ENCODE measurements at regions not wholly inside any gene's neighbourhood (a gene's known extent, or its start where the extent isn't known, plus 50 kb on each side); places are given as distances from the start of the nearest gene placed in this dataset.

- H3K27me3 ChIP-seq (ENCODE audit: control insufficient read depth in 1 of 2, insufficient read depth in 2 of 2, low read length in 2 of 2) = peaks cover 0 to 3% of the 10 kb centered on the region in 2 donors
- WGBS, 2 donors = 73 to 74% methylated on average over 6 of the region's 6 CpGs
- no peak overlapping the region for H3K27ac ChIP-seq (ENCODE audit: low read depth in 2 of 2, low read length in 1 of 2)
- no peak overlapping the region for H3K4me3 ChIP-seq (ENCODE audit: low read depth in 1 of 2, low read length in 2 of 2)
- H3K36me3 ChIP-seq (ENCODE audit: control insufficient read depth in 2 of 2, insufficient read depth in 2 of 2, low read length in 1 of 2) = peaks cover 0 to 3% of the 10 kb centered on the region in 2 donors
- H3K4me1 ChIP-seq (ENCODE audit: control insufficient read depth in 2 of 2, insufficient read depth in 2 of 2, low read length in 1 of 2) = no peaks in the 10 kb centered on the region
- H3K9me3 ChIP-seq (ENCODE audit: control insufficient read depth in 2 of 2, insufficient read depth in 1 of 2, low read depth in 1 of 2, low read length in 1 of 2) = no peaks in the 10 kb centered on the region
Measured at GRCh38 chr2:176526995-176527901, 258.0 kb downstream of the MTX2 start.

- H3K4me3 ChIP-seq (ENCODE audit: low read depth in 1 of 2, low read length in 2 of 2) = no peak overlapping the region
- H3K9me3 ChIP-seq (ENCODE audit: control insufficient read depth in 2 of 2, insufficient read depth in 1 of 2, low read depth in 1 of 2, low read length in 1 of 2) = no peaks in the 10 kb centered on the region
- no peak overlapping the region for H3K27ac ChIP-seq (ENCODE audit: low read depth in 2 of 2, low read length in 1 of 2)
- H3K36me3 ChIP-seq (ENCODE audit: control insufficient read depth in 2 of 2, insufficient read depth in 2 of 2, low read length in 1 of 2) = peaks cover 0 to 3% of the 10 kb centered on the region in 2 donors
- WGBS, 2 donors = 88 to 93% methylated on average over 4 of the region's 4 CpGs
- H3K27me3 ChIP-seq (ENCODE audit: control insufficient read depth in 1 of 2, insufficient read depth in 2 of 2, low read length in 2 of 2) = peaks cover 0 to 3% of the 10 kb centered on the region in 2 donors
- H3K4me1 ChIP-seq (ENCODE audit: control insufficient read depth in 2 of 2, insufficient read depth in 2 of 2, low read length in 1 of 2) = peaks cover 0 to 3% of the 10 kb centered on the region in 2 donors
Measured at GRCh38 chr2:176531608-176532007, 262.4 kb downstream of the MTX2 start.

- Histone ChIP-seq H3K27me3 (ENCODE audit: control insufficient read depth in 1 of 2, insufficient read depth in 2 of 2, low read length in 2 of 2) (no peaks in the 10 kb centered on the region), H3K9me3 (ENCODE audit: control insufficient read depth in 2 of 2, insufficient read depth in 1 of 2, low read depth in 1 of 2, low read length in 1 of 2) (no peaks in the 10 kb centered on the region), H3K27ac (ENCODE audit: low read depth in 2 of 2, low read length in 1 of 2) (no peak overlapping the region), H3K4me1 (ENCODE audit: control insufficient read depth in 2 of 2, insufficient read depth in 2 of 2, low read length in 1 of 2) (peaks cover 0 to 3% of the 10 kb centered on the region in 2 donors), H3K4me3 (ENCODE audit: low read depth in 1 of 2, low read length in 2 of 2) (no peak overlapping the region), H3K36me3 (ENCODE audit: control insufficient read depth in 2 of 2, insufficient read depth in 2 of 2, low read length in 1 of 2) (peaks cover 0 to 3% of the 10 kb centered on the region in 2 donors)
- WGBS, 2 donors = 69 to 81% methylated on average over 4 of the region's 4 CpGs
Measured at GRCh38 chr2:176533505-176534193, 264.4 kb downstream of the MTX2 start.

GRCh38 chr2:176534798-176535466, 265.7 kb downstream of the MTX2 start:
- Histone ChIP-seq H3K9me3 (ENCODE audit: control insufficient read depth in 2 of 2, insufficient read depth in 1 of 2, low read depth in 1 of 2, low read length in 1 of 2) (no peaks in the 10 kb centered on the region), H3K27ac (ENCODE audit: low read depth in 2 of 2, low read length in 1 of 2) (peak overlapping the region; percentile 71 to 79), H3K4me1 (ENCODE audit: control insufficient read depth in 2 of 2, insufficient read depth in 2 of 2, low read length in 1 of 2) (peaks cover 0 to 5% of the 10 kb centered on the region in 2 donors), H3K27me3 (ENCODE audit: control insufficient read depth in 1 of 2, insufficient read depth in 2 of 2, low read length in 2 of 2) (no peaks in the 10 kb centered on the region), H3K36me3 (ENCODE audit: control insufficient read depth in 2 of 2, insufficient read depth in 2 of 2, low read length in 1 of 2) (no peaks in the 10 kb centered on the region), H3K4me3 (ENCODE audit: low read depth in 1 of 2, low read length in 2 of 2) (no peak overlapping the region)
- WGBS, 2 donors = 45 to 56% methylated on average over 9 of the region's 9 CpGs

GRCh38 chr2:176535467-176536113, 266.3 kb downstream of the MTX2 start:
- 46 to 58% methylated on average over 5 of the region's 5 CpGs for WGBS, 2 donors
- Histone ChIP-seq H3K4me3 (ENCODE audit: low read depth in 1 of 2, low read length in 2 of 2) (no peak overlapping the region), H3K27ac (ENCODE audit: low read depth in 2 of 2, low read length in 1 of 2) (peak overlapping the region; percentile 71 to 79), H3K9me3 (ENCODE audit: control insufficient read depth in 2 of 2, insufficient read depth in 1 of 2, low read depth in 1 of 2, low read length in 1 of 2) (no peaks in the 10 kb centered on the region), H3K36me3 (ENCODE audit: control insufficient read depth in 2 of 2, insufficient read depth in 2 of 2, low read length in 1 of 2) (no peaks in the 10 kb centered on the region), H3K4me1 (ENCODE audit: control insufficient read depth in 2 of 2, insufficient read depth in 2 of 2, low read length in 1 of 2) (peaks cover 0 to 5% of the 10 kb centered on the region in 2 donors), H3K27me3 (ENCODE audit: control insufficient read depth in 1 of 2, insufficient read depth in 2 of 2, low read length in 2 of 2) (no peaks in the 10 kb centered on the region)

- H3K36me3 ChIP-seq (ENCODE audit: control insufficient read depth in 2 of 2, insufficient read depth in 2 of 2, low read length in 1 of 2) = no peaks in the 10 kb centered on the region
- H3K4me3 ChIP-seq (ENCODE audit: low read depth in 1 of 2, low read length in 2 of 2) = no peak overlapping the region
- 52 to 53% methylated on average over 3 of the region's 3 CpGs for WGBS, 2 donors
- no peaks in the 10 kb centered on the region for H3K27me3 ChIP-seq (ENCODE audit: control insufficient read depth in 1 of 2, insufficient read depth in 2 of 2, low read length in 2 of 2)
- H3K27ac ChIP-seq (ENCODE audit: low read depth in 2 of 2, low read length in 1 of 2) = peak overlapping the region in 1 of 2 donors; percentile 8
- H3K9me3 ChIP-seq (ENCODE audit: control insufficient read depth in 2 of 2, insufficient read depth in 1 of 2, low read depth in 1 of 2, low read length in 1 of 2) = no peaks in the 10 kb centered on the region
- peaks cover 0 to 5% of the 10 kb centered on the region in 2 donors for H3K4me1 ChIP-seq (ENCODE audit: control insufficient read depth in 2 of 2, insufficient read depth in 2 of 2, low read length in 1 of 2)
Measured at GRCh38 chr2:176536439-176537133, 267.3 kb downstream of the MTX2 start.

- Histone ChIP-seq H3K27me3 (ENCODE audit: control insufficient read depth in 1 of 2, insufficient read depth in 2 of 2, low read length in 2 of 2) (no peaks in the 10 kb centered on the region), H3K4me1 (ENCODE audit: control insufficient read depth in 2 of 2, insufficient read depth in 2 of 2, low read length in 1 of 2) (peaks cover 0 to 5% of the 10 kb centered on the region in 2 donors), H3K4me3 (ENCODE audit: low read depth in 1 of 2, low read length in 2 of 2) (no peak overlapping the region), H3K9me3 (ENCODE audit: control insufficient read depth in 2 of 2, insufficient read depth in 1 of 2, low read depth in 1 of 2, low read length in 1 of 2) (no peaks in the 10 kb centered on the region), H3K36me3 (ENCODE audit: control insufficient read depth in 2 of 2, insufficient read depth in 2 of 2, low read length in 1 of 2) (no peaks in the 10 kb centered on the region), H3K27ac (ENCODE audit: low read depth in 2 of 2, low read length in 1 of 2) (no peak overlapping the region)
- 82 to 90% methylated on average over 3 of the region's 3 CpGs for WGBS, 2 donors
Measured at GRCh38 chr2:176537932-176538331, 268.7 kb downstream of the MTX2 start.

GRCh38 chr2:176540995-176541394, 271.8 kb downstream of the MTX2 start:
- H3K27ac ChIP-seq (ENCODE audit: low read depth in 2 of 2, low read length in 1 of 2) = no peak overlapping the region
- no peaks in the 10 kb centered on the region for H3K36me3 ChIP-seq (ENCODE audit: control insufficient read depth in 2 of 2, insufficient read depth in 2 of 2, low read length in 1 of 2)
- H3K4me3 ChIP-seq (ENCODE audit: low read depth in 1 of 2, low read length in 2 of 2) = no peak overlapping the region
- peaks cover 0 to 2% of the 10 kb centered on the region in 2 donors for H3K4me1 ChIP-seq (ENCODE audit: control insufficient read depth in 2 of 2, insufficient read depth in 2 of 2, low read length in 1 of 2)
- H3K27me3 ChIP-seq (ENCODE audit: control insufficient read depth in 1 of 2, insufficient read depth in 2 of 2, low read length in 2 of 2) = no peaks in the 10 kb centered on the region
- 64% methylated on average over 1 of the region's 1 CpG for WGBS, 2 donors
- no peaks in the 10 kb centered on the region for H3K9me3 ChIP-seq (ENCODE audit: control insufficient read depth in 2 of 2, insufficient read depth in 1 of 2, low read depth in 1 of 2, low read length in 1 of 2)
